GM12864 (cell line): ENCODE measurements at regions not wholly inside any gene's neighbourhood (a gene's known extent, or its start where the extent isn't known, plus 50 kb on each side); places are given as distances from the start of the nearest gene placed in this dataset.
A peak's percentile ranks its signal among the peaks of the same experiment; 100 is the strongest.
"Not testable (repeated sequence)": the region's sequence is repeated elsewhere in the genome, so short reads cannot be mapped to it uniquely, and the experiment has no call there.

Experiments
- DNase-seq: peaks from one replicate; pipeline ENCODE4 v3.0.0-alpha.2; 2011; ENCODE audit warnings: low read depth
- H3K4me3 ChIP-seq: 2 replicates; pipeline ENCODE4 v1.5.1; 2011; ENCODE audit warnings: mild to moderate bottlenecking, low read depth, low read length, control low read depth
- CTCF ChIP-seq: IDR thresholded peaks from 2 replicates; pipeline ENCODE4 v1.5.1; 2011; ENCODE audit warnings: low read depth, mild to moderate bottlenecking, moderate library complexity, low read length, control low read depth, inconsistent platforms; ENCODE audit errors: missing control alignments

GRCh38 chrX:66110112-66110511 lies 53.9 kb upstream of the HEPH start:
- H3K4me3 ChIP-seq, result no peak overlapping the region
- DNase-seq, result peak; percentile 0
- TF ChIP-seq CTCF, result peak; percentile 32

DNA sequence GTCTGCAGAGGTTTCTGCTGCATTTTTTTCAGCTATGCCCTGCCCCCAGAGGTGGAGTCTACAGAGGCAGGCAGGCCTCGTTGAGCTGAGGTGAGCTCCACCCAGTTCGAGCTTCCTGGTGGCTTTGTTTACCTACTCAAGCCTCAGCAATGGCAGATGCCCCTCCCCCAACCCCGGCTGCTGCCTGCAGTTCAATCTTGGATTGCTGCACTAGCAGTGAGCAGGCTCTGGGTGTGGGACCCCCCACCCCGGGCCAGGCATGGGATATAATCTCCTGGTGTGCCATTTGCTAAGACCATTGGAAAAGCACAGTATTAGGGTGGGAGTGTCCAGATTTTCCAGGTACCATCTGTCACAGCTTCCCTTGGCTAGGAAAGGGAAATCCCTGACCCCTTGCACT lies 56.2 kb upstream of the HEPH start:
- not testable (repeated sequence) for DNase-seq, H3K4me3 ChIP-seq

DNA sequence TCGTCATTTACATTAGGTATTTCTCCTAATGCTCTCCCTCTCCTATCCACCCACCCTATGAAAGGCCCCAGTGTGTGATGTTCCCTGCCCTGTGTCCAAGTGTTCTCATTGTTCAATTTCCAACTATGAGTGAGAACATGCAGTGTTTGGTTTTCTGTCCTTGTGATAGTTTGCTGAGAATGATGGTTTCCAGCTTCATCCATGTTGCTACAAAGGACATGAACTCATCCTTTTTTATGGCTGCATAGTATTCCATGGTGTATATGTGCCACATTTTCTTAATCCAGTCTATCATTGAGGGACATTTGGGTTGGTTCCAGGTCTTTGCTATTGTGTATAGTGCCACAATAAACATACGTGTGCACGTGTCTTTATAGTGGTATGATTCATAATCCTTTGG lies 61.6 kb upstream of the HEPH start:
- not testable (repeated sequence) for H3K4me3 ChIP-seq, DNase-seq

GRCh38 chrX:66098162-66098561 lies 58.3 kb upstream of the VSIG4 start:
- no peak for TF ChIP-seq CTCF
- no peak for DNase-seq
- H3K4me3 ChIP-seq, result no peak overlapping the region

GRCh38 chrX:66096987-66097386 lies 57.1 kb upstream of the VSIG4 start:
- H3K4me3 ChIP-seq, DNase-seq: not testable (repeated sequence)

DNA sequence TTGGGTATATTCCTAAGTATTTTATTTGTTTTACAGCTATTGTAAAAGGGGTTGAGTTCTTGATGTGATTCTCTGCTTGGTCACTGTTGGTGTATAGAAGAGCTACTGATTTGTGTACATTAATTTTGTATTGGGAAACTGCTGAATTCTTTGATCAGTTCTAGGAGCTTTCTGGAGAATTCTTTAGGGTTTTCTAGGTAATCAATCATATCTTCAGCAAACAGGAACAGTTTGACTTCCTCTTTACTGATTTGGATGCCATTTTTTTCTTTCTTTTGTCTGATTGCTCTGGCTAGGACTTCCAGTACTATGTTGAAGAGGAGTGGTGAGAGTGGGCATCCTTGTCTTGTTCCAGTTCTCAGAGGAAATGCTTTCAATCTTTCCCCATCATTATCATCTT lies 50.1 kb upstream of the VSIG4 start:
- not testable (repeated sequence) for H3K4me3 ChIP-seq, DNase-seq
